Stromal cell of bone marrow (primary cell): ENCODE measurements at regions not wholly inside any gene's neighbourhood (a gene's known extent, or its start where the extent isn't known, plus 50 kb on each side); places are given as distances from the start of the nearest gene placed in this dataset.
"Not testable (repeated sequence)": the region's sequence is repeated elsewhere in the genome, so short reads cannot be mapped to it uniquely, and the experiment has no call there.

Source experiments
- DNase-seq: peaks from one replicate; pipeline ENCODE4 v3.0.0-alpha.2; 2012; ENCODE audit warnings: low read depth

- DNase-seq = no peak
Measured at GRCh38 chr14:82720431-82720830, 1186.8 kb upstream of the SEL1L start.

- no peak for DNase-seq
Measured at GRCh38 chr14:82720946-82721345, 1187.3 kb upstream of the SEL1L start.

DNA sequence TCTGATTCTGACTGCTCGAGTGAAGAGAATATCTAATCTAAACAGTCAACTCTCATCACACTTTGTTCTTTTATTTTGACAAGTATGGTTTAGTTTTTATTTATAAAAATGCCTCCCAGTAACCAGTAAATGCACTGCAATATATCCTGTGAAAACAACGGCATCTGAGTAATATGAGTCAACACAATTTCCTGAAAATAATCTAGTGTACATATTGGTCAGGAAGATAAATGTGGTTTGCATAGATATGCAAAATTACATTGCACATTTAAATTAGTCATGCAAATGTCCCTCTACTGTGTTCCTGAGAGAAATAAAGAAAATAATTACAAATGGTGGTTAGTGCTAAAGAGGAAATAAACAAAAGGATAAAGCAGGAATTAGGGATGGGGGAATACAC is 1190.7 kb upstream of the SEL1L start:
- DNase-seq = peak; percentile 3

- DNase-seq = peak; percentile 18
Measured at GRCh38 chr14:82725213-82725612, 1191.6 kb upstream of the SEL1L start.

- DNase-seq = no peak
Measured at GRCh38 chr14:82731526-82731925, 1197.9 kb upstream of the SEL1L start.

GRCh38 chr14:82740547-82740946 is 1206.9 kb upstream of the SEL1L start:
- no peak for DNase-seq

DNA sequence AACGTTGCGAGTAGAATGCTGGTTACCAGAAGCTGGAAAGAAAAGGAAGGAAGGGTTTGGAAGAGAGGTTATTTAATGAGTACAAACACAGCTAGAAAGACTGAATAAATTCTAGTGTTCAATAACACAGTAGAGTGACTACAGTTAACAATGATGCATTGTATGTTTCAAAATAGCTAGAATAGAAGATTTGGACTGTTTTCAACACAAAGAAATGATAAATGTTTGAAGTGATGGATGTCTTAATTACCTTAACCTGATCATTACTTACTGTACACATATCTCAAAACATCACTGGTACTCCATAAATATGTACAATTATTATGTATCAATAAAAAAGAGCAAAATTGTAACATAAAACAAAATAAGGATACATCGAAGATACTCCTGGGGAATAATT is 1221.8 kb upstream of the SEL1L start:
- no peak for DNase-seq

DNA sequence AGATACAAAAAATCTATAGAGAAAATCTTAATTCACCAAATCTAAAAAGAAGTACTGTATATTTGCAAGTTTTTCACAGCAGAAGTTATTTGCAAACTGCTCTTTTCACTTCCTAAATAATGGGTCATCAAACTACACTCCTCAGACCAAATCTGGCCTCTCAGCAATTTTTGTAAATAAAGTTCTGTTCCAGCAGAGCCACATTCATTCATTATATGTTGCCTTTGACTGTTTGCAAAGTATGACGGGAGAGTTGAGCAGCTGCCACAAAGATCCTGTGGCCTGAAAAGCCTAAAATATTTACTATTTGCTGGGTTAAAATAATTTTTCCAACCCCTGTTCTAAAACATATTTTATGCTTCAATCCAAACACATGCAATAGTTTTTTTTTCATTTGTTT is 1222.3 kb upstream of the SEL1L start:
- DNase-seq = no peak

- no peak for DNase-seq
Measured at GRCh38 chr14:82757776-82758175, 1224.1 kb upstream of the SEL1L start.

DNA sequence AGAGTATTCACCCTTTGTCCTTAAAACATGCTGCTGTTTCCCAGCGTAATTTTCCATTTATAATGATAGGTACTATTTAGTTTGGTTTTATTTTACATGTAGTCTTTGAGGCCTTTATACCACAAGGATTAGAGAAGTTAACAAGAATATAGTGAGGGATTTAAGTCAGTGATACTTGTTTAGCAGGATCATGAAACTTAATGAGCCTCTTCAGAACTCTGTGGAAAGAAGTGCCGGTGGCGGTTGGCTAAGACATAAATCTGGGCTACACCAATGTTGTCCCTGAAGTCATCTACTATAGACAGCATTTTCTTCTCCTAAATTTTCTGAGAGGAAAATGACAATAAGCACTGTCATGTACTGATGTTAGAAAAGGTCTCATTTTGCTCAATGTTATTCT is 1226.0 kb upstream of the SEL1L start:
- no peak for DNase-seq

- DNase-seq = no peak
Measured at GRCh38 chr14:82766123-82766522, 1232.5 kb upstream of the SEL1L start.

- no peak for DNase-seq
Measured at GRCh38 chr14:82766996-82767395, 1233.3 kb upstream of the SEL1L start.

GRCh38 chr14:82776958-82777357 is 1243.3 kb upstream of the SEL1L start:
- no peak for DNase-seq

- no peak for DNase-seq
Measured at GRCh38 chr14:82778008-82778590, 1244.4 kb upstream of the SEL1L start.

- no peak for DNase-seq
Measured at GRCh38 chr14:82778601-82779000, 1244.9 kb upstream of the SEL1L start.

GRCh38 chr14:82779301-82779700 is 1245.6 kb upstream of the SEL1L start:
- no peak for DNase-seq

- DNase-seq = no peak
Measured at GRCh38 chr14:82785756-82786482, 1252.3 kb upstream of the SEL1L start.

DNA sequence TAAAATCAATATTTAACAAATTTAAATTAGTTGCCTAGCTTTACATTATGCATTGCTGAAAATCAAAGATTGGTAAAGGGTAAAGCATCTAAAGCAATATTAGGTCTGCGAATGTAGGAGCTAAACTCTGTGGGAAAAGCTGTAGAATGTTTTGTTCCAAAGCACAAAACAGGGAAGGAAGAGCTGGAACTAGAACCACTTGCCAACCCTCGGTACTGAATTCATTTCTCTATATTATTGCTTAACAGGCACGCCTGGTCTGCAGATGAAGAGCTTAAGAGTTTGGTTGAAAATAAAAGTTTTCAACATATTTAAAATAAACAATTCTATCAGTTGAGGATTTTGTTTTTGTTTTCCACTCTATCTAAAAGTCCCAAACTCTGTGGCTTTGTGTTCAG is 1252.8 kb upstream of the SEL1L start:
- DNase-seq = no peak

DNA sequence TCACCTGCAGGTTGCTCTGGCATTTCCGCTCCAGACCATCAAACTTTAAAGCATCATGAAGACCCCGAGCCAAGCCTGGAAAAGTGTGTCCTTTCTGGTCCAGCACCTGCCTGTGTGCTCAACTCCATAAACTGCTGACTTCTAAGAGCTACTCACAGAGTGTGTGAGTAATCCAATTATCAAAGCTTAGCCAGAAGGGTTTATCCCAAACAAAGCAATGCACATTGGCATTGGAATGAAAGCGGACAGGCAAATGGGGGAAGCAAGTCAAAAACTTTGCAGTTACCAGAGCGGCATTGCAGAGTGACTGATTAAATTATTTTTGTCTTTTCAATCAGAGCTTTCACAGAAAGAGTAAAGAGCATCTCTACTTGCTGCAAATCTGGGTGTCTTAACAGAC is 1262.4 kb upstream of the SEL1L start:
- no peak for DNase-seq

DNA sequence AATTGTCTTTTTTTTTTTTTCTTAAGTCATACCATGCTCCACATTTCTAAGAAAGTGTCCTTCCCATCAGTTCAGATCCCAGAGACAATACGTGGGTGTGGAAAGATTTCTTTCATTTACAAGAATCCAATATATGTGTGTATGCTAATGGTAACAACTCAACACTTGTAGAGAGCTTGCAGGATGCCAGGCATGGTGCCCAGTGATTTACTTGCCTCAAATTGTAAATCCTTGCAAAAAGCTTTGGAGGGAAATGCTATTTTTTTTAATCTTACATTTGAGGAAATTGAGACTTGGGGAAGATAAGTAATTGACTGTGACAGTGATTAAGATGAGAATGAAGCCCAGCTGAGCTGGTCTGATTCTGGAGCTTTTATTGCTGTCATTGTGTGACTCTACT is 1264.6 kb upstream of the SEL1L start:
- DNase-seq = no peak

DNA sequence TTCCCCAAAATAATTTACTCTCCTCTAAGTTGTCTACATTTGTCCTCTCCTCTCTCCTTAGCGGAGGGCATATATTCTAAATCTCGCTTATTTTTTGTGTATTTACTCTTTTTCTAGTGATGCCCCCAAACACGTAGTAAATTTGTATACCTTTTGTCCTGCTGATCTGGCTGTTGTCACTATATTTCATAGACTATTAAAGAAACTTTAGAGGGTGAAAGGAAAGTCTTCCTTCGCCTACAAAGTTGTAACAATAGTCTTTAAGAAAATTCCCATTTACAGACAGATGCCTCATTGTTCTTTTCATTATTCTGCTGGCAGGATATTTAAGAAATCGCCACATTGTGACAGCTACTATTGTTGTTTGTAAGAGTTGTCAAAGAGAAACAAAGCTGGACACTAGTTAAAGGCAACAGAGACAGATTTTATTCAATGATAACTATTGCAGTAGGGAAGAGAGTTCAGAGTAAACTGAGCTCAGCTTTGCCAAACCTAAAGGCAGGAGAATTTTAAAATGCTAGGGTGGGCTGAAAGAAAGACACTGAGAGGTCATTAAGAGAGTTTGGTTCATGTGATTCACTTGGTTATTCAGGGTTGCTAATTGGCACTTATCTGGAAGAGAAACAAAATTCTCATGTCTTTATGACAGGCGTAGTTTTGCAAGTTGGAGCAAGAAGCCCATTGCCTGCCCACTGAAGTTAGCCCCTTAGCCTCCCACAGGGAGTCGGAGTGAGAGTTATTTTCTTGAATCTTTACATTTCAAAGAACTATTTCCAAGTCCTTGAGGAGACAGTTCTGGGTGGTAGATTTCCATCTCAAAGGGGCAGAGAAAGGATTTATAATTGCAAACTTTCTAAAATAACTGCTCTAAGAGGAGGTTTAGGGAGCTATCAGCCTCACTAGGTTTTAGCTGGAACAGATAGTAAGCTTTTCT is 1272.5 kb upstream of the SEL1L start:
- DNase-seq = no peak

- DNase-seq = no peak
Measured at GRCh38 chr14:82811246-82811645, 1277.6 kb upstream of the SEL1L start.

GRCh38 chr14:82814339-82814738 is 1280.7 kb upstream of the SEL1L start:
- not testable (repeated sequence) for DNase-seq
